GM19351 (cell line): ENCODE measurements at regions not wholly inside any gene's neighbourhood (a gene's known extent, or its start where the extent isn't known, plus 50 kb on each side); places are given as distances from the start of the nearest gene placed in this dataset.
"Not testable (repeated sequence)": the region's sequence is repeated elsewhere in the genome, so short reads cannot be mapped to it uniquely, and the experiment has no call there.

Experiments
- ATAC-seq: cut with Tn5 transposase; IDR thresholded peaks from one replicate; pipeline ENCODE4 v1.9.1; 2021; ENCODE audit warnings: mild to moderate bottlenecking, moderate library complexity; ENCODE audit not compliant: unreplicated experiment

GRCh38 chr18:38571651-38572050, 1006.1 kb upstream of the CELF4 start:
- no peak for ATAC-seq

GRCh38 chr18:38565513-38565912, 999.9 kb upstream of the CELF4 start:
- no peak for ATAC-seq

- ATAC-seq, result no peak
Measured at GRCh38 chr18:38563396-38563980, 997.9 kb upstream of the CELF4 start.

- no peak for ATAC-seq
Measured at GRCh38 chr18:38557006-38557405, 991.4 kb upstream of the CELF4 start.

- no peak for ATAC-seq
Measured at GRCh38 chr18:38552732-38553321, 987.2 kb upstream of the CELF4 start.

GRCh38 chr18:38551881-38552280, 986.3 kb upstream of the CELF4 start:
- no peak for ATAC-seq

- peak; percentile 68 for ATAC-seq
Measured at GRCh38 chr18:38545071-38545470, 979.5 kb upstream of the CELF4 start.

GRCh38 chr18:38539856-38540255, 974.3 kb upstream of the CELF4 start:
- no peak for ATAC-seq

- no peak for ATAC-seq
Measured at GRCh38 chr18:38539371-38539770, 973.8 kb upstream of the CELF4 start.

GRCh38 chr18:38534073-38534472, 968.5 kb upstream of the CELF4 start:
- no peak for ATAC-seq

GRCh38 chr18:38526922-38527321, 961.3 kb upstream of the CELF4 start:
- peak; percentile 64 for ATAC-seq

- ATAC-seq, result no peak
Measured at GRCh38 chr18:38525039-38525438, 959.4 kb upstream of the CELF4 start.

GRCh38 chr18:38520786-38521185, 955.2 kb upstream of the CELF4 start:
- no peak for ATAC-seq

GRCh38 chr18:38502539-38502938, 936.9 kb upstream of the CELF4 start:
- ATAC-seq, result no peak

- no peak for ATAC-seq
Measured at GRCh38 chr18:38497266-38497665, 931.7 kb upstream of the CELF4 start.

GRCh38 chr18:38496222-38496793, 930.7 kb upstream of the CELF4 start:
- no peak for ATAC-seq

GRCh38 chr18:38494065-38494464, 928.5 kb upstream of the CELF4 start:
- ATAC-seq, result no peak

- ATAC-seq, result no peak
Measured at GRCh38 chr18:38491195-38491594, 925.6 kb upstream of the CELF4 start.

GRCh38 chr18:38489721-38490120, 924.1 kb upstream of the CELF4 start:
- ATAC-seq, result not testable (repeated sequence)

GRCh38 chr18:38487521-38487920, 921.9 kb upstream of the CELF4 start:
- no peak for ATAC-seq

- ATAC-seq, result no peak
Measured at GRCh38 chr18:38483326-38483725, 917.7 kb upstream of the CELF4 start.

GRCh38 chr18:38481576-38481975, 916.0 kb upstream of the CELF4 start:
- ATAC-seq, result no peak

- ATAC-seq, result no peak
Measured at GRCh38 chr18:38475686-38476085, 910.1 kb upstream of the CELF4 start.
